GM18868 (cell line): ENCODE measurements at regions not wholly inside any gene's neighbourhood (a gene's known extent, or its start where the extent isn't known, plus 50 kb on each side); places are given as distances from the start of the nearest gene placed in this dataset.
"Not testable (repeated sequence)": the region's sequence is repeated elsewhere in the genome, so short reads cannot be mapped to it uniquely, and the experiment has no call there.

Experiments used
- ATAC-seq: cut with Tn5 transposase; IDR thresholded peaks from one replicate; pipeline ENCODE4 v1.9.1; 2021; ENCODE audit warnings: mild to moderate bottlenecking, moderate library complexity; ENCODE audit not compliant: unreplicated experiment

DNA sequence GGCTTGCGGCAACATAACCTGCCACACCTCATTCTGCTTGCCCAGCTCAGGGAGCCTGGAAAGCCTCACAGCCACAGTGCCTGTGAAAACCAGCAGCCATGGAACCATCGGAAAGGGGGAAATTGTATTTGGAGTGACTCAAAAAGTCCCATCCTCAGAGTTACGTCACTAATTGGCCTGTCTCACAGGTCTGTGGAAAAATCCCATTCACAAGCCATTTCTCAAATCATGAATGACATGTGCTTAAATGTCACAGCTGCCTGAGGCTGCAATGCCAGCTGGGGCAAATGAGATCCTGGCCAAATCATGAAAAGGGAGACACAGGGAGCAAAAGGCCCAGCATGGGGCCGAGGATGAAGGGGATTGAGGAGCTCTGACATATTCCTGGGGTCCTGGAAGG is 486.9 kb upstream of the RAB6C start:
- ATAC-seq: no peak

DNA sequence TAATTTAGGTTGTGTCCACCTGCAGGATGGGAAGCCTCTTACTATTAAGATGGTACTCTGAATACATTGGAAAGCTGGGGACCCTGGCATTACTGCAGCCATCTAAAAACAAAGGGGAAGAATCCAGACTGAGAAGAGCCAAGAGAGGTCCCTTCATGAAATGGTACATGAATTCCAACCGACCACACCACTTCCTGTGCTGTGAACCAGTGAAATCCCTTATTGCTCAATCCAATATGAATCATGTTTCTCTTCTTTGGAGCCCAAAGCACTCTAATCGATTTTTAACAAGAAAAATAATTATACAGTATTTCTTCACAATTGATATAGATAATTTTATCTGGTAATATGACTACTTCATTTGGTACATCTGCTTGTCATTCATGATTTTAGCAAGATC is 479.7 kb upstream of the RAB6C start:
- no peak for ATAC-seq

DNA sequence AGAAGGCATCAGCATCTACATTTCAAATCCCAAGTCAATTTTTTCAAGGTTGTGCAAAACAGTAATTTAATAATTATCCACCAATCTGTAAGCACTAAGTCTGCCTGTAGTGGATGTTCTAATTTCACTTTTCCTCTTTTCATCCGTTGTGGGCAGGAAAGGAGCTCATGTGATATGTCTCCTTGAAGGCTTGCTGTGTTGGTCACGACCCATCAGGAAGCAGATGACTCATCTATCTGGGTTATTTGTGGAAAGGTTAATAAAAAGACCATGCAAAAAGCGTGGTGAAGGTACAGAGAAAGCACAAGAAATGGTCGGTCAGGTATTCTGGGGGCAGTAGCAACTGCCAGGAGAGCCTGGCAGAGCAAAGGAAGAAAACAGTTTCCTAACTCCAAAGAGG is 476.7 kb upstream of the RAB6C start:
- ATAC-seq: no peak

DNA sequence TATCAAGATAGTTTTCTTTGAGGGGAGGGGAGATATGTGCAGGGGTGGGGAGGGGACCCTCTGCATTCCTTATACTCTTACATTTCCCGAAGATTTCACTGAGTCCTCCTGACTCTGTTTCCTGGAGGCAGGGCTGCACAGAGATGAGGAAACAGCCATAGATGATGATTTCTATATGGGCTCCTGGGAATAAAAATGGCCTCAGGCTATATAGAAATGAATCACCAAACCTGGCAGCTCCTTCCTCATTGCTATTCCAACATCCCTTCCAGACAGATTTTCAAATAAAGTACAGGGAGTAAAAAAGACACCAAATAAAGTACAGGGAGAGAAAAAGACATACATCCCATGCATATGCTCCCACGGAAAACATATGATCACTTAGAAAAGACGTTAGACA is 474.8 kb upstream of the RAB6C start:
- no peak for ATAC-seq

DNA sequence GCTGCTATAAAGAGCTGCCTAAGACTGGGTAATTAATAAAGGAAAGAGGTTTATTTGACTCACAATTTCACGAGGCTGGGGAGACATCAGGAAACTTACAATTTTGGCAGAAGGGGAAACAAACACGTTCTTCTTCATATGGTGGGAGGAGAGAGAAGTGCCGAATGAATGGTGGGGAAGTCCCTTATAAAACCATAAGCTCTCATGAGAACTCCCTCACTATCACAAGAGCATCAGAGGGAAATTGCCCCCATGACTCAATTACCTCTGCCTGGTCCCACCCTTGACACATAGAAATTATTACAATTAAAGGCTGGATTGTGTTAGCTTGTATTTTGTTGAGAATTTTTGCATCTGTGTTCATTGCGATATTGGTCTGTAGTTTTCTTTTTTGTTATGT is 460.5 kb upstream of the RAB6C start:
- no peak for ATAC-seq

DNA sequence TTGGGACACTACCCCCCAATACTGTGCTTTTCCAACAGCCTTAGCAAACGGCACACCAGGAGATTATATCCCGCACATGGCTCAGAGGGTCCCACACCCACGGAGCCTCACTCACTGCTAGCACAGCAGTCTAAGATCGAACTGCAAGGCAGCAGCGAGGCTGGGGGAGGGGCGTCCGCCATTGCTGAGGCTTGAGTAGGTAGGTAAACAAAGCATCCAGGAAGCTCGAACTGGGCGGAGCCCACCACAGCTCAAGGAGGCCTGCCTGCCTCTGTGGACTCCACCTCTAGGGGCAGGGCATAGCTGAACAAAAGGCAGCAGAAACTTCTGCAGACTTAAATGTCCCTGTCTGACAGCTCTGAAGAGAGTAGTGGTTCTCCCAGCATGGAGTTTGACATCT is 447.3 kb upstream of the RAB6C start:
- ATAC-seq: not testable (repeated sequence)

DNA sequence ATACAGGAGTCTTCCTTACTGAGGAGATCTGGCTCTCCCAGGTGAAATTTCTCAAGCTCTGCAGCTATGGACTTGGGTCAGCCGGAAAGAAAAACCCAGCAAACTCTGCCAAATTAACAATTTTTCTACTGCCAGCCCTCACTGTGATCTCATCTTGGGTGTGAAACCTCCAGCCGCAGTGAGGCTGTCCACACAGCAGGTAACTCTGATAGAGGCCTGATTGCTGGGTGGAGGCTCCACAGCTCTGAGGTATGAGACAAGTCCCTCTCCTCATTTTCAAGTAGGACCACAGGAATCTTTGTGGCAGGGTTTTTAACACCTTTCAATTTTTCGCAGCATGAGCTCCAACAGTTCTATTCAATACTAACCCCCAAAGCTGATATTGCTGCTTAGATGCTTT is 430.6 kb upstream of the RAB6C start:
- ATAC-seq: no peak

DNA sequence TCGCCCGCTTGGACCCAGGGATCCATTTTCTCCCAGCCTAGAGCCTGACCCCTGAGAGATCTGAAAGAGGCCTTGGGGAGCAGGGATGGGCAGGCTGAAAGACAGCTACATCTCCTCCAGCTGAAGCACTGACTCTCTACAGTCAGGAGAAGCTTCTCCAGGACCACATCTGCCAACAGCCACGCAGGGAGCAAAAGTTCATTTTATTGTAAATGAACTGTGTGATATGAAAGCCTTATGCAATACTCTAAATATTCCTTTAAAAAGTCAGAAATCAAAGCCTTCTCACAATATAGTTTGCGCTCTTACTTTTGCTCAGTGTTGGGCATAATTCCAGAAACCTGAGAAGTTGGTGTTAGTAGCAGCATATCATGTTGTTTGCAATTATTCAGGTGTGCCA is 428.9 kb upstream of the RAB6C start:
- no peak for ATAC-seq

DNA sequence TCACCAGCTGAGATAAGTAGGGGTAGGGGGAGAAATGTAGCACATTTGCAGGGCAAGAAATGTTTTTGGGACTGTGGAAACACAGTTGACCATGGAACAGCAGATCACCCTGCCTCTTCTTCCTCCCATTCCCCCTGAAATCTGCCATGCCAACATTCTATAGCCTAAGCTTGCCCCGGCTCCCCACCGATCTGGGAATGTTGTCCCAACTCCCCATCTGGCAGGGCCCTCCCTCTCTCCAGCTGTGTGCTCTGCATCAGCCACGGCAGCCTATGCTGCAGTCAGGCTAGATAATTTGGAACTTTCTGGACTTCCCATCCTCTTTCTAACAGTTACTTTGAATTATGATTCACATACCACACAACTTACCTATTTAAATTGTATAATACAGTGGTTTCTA is 425.1 kb upstream of the RAB6C start:
- ATAC-seq: no peak

DNA sequence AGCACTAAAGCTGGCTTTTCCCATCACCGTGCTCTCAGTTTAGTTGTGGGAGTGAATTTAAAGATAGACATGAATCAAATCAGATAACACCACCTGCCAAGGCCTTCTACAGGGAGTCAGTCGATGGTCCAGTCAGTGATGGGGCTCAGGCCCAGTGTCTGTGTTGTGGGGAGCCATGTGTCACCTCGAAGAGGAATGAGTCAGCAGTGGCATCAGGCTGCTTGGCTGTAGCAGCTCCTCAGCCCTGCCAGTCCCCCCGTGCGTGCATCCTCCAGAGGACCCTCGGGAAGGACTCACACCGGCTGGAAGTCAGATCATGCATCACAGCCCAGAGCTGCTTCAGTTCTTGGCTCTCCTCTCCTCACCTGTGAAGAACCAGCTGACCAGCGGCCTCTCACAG is 420.4 kb upstream of the RAB6C start:
- ATAC-seq: no peak

DNA sequence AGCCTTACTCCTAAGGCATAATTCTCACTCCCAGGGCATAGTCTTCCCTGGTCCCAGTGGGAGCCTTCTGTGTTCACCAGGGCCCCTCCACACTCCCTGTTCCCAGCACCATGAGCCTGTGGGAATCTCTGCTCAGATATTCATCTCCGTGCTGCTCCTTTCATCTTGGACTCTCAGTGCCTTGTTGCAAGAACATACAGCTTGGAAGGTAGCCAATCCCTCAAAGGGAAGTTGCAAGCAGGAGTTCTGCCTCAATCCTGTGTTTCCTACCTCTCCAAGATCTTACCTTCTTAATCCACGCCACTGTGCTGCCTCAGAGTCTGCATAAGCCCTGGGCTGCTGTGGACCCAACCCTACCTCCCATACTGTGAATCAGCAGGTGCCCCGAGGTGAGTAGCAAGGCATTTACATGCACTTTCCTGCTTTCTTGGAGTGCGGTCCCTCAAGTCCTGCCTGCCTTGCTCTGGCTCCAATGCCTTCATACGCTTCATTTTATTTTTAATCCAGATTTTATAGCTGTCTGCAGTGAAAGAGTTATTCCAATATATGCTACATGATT is 413.8 kb upstream of the RAB6C start:
- no peak for ATAC-seq

DNA sequence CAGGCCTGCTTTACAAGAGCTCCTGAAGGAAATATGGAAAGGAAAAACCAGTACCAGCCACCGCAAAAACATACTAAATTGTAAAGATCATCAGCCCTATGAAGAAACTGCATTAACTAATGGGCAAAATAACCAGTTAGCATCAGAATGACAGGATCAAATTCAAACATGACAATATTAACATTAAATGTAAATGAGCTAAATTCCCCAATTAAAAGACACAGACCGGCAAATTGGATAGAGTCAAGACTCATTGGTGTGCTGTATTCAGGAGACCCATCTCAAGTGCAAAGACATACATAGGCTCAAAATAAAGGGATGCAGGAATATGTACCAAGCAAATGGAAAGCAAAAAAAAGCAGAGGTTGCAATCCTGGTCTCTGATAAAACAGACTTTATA is 408.7 kb upstream of the RAB6C start:
- ATAC-seq: not testable (repeated sequence)

DNA sequence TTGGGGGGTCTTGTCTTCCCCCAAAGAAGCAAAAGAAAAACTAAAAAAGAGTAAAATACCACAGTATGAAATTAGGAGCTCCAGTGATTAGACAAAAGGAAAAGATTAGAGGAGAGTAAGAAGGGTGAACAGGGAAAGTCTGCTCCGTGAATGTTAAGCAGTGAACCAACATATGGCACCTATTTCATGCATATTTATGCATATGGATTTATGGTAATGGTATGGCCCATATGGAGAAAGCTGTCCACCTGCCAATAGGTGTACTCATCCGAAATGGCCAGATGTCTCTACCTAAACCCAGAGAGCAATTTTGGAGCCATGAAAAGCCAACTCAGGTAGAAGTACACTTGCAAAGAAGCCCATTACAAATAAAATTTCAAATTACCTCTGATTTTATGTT is 404.0 kb upstream of the RAB6C start:
- no peak for ATAC-seq

DNA sequence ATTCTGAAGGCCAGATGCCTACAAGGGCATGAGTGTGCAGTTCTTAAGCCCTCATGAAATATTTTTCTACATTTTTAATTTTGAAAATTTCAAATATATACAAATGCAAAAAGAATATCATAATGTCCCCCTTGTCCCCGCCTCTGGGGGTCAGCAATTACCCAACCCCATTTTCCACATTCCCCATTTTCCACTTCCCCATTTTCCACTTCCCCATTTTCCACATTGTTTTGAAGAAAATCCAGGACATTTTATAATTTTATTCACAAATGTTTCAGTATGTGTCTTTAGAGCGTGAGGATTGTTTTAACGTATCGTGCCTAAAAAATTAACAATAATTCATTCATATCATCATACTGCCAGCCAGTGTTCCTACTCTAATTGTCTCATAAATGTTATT is 403.6 kb upstream of the RAB6C start:
- ATAC-seq: no peak

DNA sequence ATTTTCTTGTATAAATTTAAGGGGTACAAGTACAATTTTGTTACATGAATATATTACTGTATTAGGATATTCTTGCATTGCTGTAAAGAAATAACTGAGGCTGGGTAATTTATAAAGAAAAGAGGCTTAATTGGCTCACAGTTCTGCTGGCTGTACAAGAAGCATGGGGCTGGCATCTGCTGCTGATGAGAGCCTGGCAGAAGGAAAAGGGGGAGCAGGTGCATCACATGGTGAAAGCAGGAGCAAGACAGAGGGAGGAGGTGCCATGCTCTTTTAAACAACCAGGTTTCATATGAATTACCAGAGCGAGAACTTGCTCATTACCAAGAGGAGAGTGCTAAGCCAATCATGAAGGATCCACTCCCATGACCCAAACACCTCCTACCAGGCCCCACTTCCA is 399.5 kb upstream of the RAB6C start:
- no peak for ATAC-seq

DNA sequence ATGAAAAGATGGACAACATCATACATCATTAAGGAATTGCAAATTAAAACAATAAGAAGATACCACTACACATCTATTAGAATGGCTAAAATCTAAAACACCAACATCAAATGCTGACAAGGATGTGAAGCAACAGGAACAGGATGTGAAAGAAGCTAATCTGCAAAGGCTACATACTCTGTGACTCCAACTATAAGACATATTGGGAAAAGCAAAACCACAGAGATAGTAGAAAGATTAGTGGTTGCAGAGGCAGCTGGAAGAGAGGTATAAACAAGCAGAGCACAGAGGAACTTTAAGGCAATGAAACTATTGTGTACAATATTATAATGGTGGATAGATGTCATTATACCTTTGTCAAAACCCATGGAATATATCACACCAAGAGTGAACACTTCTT is 393.7 kb upstream of the RAB6C start:
- ATAC-seq: no peak

DNA sequence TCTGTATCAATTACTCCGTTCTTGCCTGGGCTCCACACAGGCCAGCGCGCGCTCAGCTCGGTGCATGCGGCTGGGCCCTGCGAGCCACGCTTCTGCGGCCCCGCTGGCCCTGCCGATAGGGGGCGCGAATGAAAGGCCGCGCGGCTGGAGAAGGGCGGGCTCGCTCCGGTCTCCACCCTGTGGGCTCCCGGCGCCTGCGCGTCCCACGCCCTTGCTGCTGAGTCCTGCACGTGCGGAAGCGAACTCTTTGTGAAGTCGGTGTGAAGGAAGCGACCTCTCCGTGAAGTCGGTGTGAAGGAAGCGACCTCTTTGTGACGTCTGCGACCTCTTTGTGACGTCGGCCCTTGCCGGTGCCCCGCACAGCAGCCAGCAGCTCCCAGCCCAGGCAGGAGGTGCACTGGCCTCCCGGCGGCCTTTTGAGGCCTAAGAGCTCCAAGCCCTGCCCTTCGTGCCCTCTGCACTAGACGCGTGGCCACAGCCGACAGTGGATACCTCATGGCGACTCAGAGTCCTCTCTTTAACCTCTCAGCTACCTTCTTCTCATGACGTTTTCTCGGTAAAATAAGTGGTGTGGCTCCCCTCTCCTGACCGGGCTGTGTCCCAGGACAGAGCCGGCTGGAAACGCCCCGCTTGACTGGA is 391.9 kb upstream of the RAB6C start:
- no peak for ATAC-seq

DNA sequence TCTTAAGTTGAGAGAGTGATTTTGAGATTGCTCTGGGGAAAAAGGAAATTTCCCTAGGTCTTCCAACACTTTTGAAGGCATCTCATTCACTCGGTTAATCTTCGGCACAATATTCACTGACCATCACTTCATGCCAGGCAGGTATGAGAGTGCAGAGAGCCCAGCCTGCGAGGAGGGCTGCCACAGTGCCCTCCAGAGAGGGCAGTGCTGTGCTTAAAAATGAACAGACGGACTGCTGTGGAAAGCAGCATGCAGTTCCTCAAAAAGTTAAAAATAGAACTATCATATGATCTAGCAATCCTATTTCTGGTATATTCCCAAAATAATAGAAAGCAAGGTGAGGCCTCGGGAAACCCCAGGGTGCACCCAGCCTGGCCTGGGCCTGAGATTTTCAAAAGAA is 374.9 kb upstream of the RAB6C start:
- ATAC-seq: no peak

DNA sequence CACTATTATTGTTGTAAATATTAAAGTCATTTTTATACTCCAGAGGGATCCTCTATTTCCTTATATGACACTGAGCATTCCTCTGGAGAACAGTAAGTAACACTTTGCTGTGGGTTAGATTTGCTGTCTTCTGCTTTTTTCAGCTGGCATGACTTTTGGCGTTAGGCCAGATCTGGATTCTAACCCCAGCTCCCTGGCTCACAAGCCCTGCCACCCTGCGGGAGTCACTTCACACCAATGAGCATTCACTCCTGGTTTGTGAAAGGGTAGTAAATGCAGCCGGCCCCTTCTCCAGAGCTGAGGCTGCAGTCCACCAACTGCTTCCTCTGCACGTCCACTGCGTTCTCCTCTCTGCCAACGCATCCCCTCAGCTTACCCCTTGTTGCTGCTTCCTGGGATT is 373.8 kb upstream of the RAB6C start:
- ATAC-seq: no peak

DNA sequence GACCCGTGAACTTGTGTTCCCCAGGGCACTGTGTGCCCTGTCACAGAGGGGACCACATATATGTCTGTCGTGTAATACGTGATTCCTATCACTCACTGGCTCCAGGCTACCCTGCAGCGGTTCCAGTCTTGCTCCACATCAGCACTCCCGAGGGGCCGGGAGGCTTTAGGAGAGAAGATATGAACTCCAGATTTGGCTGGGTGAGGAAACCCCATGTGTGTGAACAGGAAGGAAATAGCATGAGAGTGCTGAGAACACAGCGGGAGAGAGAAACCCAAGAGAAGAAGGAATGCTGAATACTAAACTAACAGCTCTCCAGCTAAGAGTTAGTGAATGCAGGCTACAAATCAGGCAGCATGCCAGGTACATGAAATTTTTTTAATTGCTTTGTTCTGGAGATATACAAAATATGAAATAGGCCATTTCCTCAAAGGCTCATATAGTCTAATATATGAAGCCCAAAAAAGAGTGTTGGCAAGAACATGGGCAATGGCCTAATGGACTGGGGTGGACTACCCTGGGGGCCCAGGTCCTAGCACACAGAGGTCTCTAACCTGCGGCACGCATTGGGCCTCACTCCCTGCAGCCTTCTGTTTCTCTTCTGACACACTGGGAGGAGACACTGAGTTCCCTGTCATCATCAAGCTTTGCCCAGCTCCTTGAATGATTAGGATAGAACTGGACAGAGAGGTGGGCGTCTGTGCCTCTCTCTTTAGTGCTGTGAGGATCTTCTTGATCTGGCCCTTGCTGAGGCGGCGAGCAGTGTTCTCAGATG is 372.8 kb upstream of the RAB6C start:
- no peak for ATAC-seq

DNA sequence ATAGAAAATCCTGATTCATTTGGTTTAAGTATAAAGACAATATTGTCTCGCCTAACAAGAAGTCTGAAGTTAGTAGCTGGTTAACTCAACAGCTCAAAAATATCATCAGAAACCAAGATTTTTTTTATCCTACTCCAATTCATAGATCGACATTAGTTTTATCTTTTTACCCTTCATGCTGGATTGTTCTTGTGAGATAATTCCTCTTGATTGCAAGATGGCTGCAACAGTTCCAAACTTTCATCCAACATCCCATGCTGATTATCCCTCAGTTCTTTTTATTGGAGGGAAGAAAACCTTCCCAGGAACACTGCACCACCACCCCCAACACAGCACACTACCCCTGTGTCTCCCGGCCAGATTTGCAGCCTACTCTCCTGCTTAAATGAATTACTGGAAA is 370.2 kb upstream of the RAB6C start:
- no peak for ATAC-seq

DNA sequence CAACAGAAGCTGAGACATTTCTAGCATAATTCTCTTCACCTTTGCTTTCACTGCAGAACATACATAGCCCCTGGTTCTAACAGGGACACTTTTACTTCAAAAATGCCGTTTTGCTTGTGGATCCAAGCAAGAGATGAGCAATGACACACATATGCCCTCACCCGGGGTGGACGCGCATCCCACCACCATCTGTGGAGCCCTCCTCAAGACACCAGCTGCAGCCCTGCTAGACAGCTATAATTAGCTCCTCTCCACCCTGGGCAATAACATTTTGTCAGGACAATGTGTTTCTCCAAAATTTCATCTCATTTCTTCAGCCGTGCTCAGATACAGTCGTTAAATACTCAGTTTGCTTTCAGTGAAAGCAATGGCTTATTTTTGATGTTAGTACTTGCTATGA is 368.7 kb upstream of the RAB6C start:
- ATAC-seq: no peak

DNA sequence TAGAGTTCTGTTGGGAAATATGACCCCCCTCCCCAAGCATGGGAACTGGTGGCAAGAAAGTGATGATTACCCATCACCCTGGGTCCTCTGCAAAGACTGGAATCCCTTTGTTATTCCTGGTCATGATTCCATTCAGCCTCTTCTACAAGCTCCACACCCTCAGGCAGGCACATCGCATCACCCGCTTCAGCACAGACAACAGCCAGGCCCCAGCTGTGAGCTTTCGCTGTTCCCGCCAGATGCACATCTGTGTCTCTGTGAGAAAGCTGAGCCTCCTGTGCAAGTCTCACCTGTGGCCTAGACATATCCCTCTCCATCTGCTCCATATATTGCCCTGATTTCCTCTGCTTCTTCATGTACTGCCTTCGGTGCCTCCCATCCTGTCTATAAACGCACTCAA is 368.0 kb upstream of the RAB6C start:
- ATAC-seq: no peak
